TTC549 (cell line): ENCODE measurements at regions not wholly inside any gene's neighbourhood (a gene's known extent, or its start where the extent isn't known, plus 50 kb on each side); places are given as distances from the start of the nearest gene placed in this dataset.
"Not testable (repeated sequence)": the region's sequence is repeated elsewhere in the genome, so short reads cannot be mapped to it uniquely, and the experiment has no call there.

Experiments
- FAIRE-seq: peaks from 2 replicates; lab custom pipeline; 2012; peaks lifted over from hg19 to GRCh38; lab: Jason Lieb, UNC

DNA sequence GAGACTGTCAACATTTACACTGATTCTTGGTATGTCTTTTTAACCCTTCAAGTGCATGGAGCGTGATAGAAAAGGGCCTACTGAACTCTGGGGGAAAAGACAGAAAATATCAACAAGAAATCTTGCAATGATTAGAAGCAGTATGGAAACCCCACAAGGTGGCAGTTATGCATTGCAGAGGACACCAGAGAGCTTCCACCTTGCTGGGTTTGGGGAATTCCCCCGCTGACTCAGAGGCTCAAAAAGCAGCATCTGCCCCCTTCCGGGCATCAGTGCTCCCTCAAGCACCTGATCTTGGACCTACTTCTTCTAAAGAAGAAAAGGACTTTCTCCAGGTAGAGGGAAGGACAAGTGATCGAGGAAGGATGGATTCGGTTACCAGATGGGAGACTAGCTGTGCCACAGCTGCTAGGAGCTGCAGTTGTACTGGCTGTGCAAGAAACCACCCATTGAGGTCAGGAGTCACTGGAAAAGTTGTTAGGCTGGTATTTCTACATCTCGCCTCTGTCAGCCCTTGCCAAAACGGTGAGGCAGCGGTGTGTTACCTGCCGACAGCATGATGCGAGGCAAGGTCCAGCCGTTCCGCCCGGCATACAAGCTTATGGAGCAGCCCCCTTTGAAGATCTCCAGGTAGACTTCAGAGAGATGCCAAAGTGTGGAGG, 102.8 kb upstream of the OSBPL11 start:
- not testable (repeated sequence) for FAIRE-seq

DNA sequence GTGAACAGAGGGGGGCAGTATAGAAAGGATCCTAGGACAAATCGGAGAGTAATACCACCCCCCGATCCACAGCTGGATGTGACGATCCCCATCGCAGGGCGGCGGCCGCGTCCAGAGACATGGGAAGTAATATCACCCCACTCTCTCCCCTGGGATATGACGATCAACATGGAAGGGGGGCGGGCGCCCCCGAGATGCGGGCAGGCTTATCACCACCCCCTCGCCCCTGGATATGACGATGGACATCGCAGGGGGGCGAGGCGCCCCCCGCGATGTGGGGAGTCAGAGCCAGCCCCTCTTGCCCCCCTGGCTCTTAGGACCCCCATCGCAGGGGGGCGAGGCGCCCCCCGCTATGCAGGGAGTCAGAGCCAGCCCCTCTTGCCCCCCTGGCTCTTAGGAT, 120.4 kb upstream of the OSBPL11 start:
- no peak for FAIRE-seq

DNA sequence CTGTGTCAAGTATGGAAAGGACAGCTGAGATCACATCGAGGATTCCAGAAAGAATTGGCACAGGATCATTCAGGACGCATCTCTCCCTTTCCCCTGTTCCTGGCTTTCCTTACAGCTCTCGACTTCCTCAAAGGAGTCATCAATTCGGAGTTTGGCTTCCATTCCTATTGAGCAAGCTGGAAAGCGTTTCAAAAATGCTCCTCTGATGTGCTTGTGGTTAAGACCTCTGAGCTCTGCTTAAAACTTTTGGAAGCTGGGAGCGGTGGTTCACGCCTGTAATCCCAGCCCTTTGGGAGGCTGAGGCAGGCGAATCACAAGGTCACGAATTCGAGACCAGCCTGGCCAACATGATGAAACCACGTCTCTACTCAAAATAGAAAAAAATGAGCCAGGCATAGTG, 136.9 kb upstream of the OSBPL11 start:
- FAIRE-seq: not testable (repeated sequence)

DNA sequence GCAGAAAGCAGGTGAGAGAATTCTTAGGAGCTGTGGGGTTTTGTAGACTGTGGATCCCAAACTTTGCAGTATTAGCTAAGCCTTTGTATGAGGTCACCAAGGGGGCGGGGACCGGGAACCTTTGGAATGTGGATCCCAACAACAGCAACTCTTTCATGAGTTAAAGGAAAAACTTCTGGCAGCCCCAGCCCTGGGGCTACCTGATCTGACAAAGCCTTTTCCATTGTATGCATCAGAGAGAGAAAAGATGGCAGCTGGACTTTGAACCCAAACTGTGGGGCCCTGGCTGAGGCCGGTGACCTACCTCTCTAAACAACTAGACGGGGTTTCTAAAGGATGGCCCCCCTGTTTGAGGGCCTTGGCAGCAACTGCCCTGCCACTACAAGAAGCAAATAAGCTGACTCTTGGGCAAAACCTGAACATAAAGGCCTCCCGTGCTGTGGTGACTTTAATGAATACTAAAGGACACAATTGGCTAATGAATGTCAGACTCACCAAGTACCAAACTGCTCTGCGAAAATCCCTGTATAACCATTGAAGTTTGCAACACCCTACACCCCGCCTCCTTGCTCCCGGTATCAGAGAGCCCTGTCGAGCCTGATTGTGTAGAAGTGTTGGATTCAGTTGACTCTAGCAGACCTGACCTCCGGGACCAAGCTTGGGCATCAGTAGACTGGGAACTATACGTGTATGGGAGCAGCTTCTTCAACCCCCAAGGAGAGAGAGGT, 146.9 kb upstream of the OSBPL11 start:
- not testable (repeated sequence) for FAIRE-seq

DNA sequence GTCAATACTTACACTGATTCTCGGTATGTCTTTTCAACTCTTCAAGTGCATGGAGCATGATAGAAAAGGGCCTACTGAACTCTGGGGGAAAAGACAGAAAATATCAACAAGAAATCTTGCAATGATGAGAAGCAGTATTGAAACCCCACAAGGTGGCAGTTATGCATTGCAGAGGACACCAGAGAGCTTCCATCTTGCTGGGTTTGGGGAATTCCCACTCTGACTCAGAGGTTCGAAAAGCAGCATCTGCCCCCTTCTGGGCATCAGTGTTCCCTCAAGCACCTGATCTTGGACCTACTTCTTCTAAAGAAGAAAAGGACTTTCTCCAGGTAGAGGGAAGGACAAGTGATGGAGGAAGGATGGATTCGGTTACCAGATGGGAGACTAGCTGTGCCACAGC, 147.5 kb upstream of the OSBPL11 start:
- not testable (repeated sequence) for FAIRE-seq

DNA sequence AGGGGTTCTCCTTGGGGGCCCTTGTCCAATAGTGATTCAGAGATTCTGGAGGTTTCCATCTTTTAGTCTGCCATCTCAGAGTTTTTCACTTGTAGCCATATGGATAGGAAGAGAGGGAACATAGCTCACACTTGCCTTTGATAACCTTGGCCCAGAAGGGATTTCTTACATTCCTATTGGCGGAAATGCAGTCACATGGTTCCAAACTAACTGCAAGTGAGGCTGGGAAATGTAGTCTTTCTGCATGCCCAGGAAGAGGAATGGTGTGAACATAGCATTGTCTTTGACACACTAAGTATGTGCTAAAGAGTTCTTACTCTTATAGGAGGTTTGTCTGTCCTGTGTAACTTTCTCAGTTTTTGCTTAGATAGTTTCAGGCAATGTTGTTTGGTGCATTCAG, 161.8 kb upstream of the OSBPL11 start:
- not testable (repeated sequence) for FAIRE-seq

DNA sequence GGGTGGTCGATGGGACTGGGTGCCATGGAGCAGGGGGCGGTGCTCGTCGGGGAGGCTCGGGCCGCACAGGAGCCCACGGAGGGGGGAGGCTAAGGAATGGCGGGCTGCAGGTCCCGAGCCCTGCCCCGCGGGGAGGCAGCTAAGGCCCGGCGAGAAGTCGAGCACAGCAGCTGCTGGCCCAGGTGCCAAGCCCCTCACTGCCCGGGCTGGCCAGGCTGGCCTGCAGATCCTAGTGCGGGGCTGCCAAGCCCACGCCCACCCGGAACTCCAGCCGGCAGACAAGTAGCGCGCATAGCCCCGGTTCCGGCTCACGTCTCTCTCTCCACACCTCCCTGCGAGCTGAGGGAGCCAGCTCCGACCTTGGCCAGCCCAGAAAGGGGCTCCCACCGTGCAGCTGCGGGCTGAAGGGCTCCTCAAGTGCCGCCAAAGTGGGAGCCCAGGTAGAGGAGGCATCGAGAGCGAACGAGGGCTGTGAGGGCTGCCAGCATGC, 163.4 kb upstream of the OSBPL11 start:
- FAIRE-seq: not testable (repeated sequence)

DNA sequence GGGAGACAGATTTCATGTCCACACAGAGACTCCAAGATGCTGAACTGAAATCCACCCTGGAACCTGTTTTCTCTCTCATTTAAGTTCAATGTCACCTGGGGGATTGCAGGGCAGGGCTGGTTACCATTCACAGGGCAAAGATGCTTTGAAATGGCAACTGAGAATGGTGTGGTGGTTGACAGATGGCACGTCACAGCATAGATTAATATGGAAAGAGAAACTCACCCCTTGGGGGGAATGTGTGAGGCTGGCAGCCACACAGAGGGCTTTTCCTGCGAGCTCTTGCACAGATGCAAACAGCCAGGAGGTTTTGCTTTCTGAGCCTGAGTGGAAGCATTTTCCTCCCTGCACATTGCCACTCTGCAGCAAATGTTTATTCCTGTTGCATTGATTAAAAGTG, 167.3 kb upstream of the OSBPL11 start:
- FAIRE-seq: not testable (repeated sequence)

DNA sequence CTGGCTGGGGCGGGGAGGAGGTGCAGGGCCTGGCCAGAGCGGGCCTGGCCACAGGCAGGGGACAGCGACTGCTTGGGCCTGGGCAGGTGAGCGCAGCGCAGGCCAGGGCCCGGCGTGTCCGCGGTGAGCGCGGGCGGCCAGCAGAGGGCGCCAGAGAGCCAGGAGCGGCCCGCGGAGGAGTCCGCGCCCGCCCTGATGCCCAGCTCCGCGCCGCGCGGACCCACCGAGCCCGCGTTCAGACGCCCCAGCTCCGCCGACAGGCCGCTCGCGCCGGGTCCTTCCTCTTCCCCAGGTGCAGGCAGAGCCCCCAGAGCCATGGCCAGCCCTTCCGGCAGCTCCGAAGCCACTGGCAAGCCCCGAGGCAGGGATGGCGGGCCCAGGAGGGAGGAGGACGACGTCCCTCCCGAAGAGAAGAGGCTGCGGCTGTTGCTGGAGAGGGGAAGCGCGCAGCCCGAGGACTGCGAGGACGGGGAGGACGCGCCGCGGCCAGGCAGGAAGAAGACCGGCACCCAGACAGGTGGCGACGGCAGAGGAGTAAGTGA, 171.1 kb upstream of the OSBPL11 start:
- FAIRE-seq: not testable (repeated sequence)

DNA sequence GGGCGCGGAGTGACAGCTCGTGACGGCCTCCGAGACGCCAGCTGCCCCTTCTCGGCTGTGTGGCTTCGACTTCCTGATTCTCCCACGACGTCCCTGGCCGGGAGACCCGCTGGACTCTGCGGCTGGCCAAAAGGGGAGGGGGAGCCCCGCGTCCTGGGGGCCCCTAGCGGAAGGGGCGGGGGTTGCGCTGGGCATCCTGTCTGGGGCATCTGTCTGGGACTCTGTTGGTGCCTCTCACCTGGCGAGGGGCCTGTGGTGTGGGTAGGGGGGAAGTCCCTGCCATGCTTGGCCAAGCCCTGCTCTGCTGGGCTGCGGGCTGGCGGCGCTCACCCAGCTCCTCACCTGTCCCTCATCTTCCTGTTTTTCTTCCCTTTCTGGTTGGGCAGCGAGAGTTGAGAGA, 171.6 kb upstream of the OSBPL11 start:
- FAIRE-seq: not testable (repeated sequence)

DNA sequence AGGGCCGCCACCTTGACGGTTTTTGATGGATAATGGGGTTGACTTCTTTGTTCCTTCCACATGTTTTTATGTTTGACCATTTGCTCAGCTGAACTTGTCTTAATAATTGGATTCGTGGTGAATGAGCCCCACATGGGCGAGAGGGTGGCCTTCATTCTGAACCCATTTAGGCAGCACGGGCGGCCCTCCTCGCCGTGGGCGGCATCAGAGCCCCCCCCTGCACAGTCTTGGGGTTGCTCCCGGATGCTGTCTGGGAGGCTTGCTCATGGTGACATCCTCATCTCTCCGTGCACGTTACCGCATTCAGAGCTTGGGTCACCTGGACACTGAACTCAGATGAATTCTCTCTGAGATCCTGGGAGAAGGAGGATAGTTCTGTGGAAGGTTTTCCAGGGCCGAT, 172.3 kb upstream of the OSBPL11 start:
- no peak for FAIRE-seq

DNA sequence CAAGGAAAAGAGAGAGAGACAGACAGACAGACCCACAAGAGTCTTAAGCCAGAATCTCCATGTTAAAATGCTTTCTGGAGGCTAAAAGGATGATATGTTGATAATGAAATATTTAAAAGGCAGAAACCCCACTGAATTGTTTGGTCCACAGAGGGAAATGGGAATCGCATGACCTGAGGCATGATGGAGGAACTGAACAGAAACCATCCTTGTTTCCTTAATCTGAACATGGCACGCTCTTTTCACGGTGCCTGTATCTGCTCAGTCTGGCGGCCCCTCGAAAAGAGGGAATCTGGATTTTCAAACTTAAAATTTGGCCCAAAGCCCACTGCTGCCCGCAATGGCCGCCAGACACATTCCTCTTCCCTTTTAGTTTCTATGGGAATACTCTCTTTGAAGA, 173.5 kb upstream of the OSBPL11 start:
- FAIRE-seq: not testable (repeated sequence)

DNA sequence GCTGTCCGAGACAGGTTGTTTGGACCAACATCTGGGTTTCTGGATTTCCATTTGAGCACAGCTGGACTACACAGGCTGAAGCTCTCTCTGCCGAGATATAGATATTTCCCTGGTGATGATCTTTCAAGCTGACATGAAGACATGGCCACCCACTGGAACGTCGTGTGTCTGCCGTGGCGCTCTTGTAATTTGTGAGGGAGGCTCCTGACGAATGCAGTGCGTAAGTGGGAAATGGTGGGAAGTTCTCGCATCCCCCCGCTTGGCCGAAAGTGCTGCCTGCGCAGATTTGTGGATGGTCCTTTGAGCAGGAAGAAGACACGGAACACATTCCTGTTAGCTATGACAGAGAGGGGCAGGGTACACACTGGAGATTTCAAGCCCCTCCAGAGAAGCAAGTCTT, 176.2 kb upstream of the OSBPL11 start:
- not testable (repeated sequence) for FAIRE-seq

DNA sequence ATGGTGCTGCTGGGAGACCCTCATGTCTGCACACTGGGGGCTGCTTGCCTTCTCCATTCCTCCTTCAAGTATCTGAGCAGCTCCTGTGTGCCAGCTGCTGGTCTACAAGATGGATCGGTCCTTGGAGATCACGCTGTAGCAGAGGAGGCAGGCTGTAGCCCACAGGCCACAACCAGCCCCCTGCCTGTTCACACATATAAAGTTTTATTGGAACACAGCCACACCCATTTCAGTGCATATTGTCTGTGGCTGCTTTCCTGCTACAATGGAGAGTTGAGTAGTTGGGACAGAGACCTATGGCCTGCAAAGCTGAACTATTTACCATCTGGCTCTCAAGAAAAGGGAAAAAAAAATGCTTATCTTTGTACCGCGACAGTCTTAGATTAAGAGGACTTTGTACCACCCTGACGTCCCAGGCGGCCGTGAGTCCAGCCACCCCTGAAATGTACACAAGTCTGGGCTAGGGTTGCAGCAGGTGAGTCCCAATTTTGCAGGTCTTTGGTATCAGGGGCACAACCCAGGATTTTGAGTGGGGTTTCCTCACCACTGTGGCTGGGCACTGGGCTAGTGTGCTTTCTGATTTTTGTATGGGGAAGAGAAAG, 179.2 kb upstream of the OSBPL11 start:
- FAIRE-seq: not testable (repeated sequence)

DNA sequence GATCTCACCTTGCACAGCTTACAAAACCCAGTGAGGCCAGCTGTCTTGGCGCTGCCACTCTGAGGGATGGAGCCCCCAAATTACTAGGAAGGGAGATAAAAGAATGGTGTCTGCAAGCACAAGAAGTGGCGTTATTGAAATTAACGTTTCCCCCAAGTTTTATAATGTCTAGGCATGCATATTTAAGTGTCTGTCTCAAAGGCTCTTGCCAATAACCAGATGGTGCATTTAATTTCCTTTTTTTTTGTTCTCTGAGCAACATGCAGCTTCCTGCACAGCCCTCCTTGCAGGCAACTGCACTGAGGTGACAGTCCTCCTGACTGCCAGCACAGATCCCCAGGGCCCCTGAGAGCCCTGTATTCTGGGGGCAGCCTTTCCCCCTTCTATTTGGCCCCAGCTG, 179.8 kb upstream of the OSBPL11 start:
- not testable (repeated sequence) for FAIRE-seq

DNA sequence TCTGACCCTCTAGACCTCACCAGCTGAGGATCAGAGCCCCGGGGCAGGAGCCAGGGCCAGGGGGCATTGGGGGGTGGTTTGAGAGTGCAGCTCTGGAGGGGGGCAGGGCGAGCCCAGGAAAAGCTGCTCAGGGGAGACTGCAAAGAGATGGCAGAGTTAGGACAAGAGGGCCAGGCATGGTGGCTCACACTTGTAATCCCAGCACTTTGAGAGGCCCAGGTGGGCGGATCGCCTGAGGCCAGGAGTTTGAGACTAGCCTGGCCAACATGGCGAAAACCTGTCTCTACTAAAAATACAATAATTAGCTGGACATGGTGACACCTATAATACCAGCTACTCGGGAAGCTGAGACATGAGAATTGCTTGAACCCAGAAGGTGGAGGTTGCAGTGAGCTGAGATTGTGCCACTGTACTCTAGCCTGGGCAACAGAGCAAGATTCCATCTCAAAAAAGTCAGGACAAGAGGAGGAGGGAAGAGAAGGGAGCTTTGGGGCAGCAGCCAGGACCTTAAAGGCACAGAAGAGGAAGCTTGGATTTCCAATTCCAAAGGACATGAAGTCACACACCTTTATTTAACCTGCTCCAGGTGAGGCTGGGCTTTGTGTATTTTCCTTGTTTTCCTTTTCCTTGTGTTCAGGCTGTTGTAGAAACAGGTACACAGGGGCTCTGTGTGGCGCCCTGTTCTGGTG, 180.5 kb upstream of the OSBPL11 start:
- not testable (repeated sequence) for FAIRE-seq

DNA sequence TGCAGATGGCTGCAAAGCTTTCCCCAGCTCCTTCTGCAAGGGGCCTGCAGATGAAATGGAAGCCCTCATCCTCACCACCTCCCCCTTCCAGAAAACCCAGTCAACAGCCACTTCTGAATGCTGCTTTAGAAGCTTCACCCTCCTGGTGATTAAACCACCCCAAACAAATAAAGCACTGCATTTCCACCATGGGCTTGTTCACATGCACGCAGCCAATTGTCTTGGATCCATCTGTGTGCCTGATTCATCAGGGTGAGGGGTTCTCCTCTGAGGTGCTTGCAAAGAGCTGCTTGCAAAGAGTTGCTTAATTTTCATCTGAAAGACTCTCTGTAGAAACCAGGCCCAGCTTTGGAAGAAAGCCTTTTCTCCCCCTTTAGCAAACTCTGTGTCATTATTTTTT, 184.0 kb upstream of the OSBPL11 start:
- FAIRE-seq: not testable (repeated sequence)

DNA sequence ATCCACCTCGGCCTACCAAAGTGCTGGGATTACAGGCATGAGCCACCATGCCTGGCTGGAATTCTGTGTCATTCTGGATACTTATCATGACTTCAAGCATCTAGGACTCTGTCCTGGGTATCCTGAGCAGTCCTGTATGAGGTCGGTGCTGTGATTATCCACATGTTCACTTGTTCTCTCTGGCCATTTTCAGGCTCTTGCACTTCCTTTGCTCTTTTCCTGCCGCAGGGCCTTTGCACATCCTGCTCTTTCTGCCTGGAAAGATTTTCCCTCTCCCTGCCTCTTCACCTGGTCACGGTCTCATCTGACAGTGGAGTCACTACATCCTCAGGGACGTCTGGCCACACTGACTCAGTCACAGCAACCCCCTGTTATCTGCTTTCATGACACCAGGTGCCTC, 184.6 kb upstream of the OSBPL11 start:
- FAIRE-seq: not testable (repeated sequence)

DNA sequence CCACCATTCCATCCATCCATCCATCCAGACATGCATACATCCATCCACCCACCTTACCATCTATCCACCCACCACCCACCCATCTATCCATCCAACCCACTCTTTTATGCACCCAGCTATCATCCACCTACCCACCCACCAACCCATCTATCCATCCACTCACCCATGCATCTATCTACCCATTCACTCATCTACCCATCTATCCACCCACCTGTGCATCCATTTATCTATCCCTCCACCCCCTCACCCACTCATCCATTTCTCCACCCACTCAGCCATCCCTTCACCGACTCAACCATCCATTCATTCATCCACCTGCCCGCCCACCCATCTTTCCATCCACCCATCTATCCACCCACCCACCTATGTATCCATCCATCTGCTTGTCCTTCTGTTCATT, 186.4 kb upstream of the OSBPL11 start:
- not testable (repeated sequence) for FAIRE-seq

DNA sequence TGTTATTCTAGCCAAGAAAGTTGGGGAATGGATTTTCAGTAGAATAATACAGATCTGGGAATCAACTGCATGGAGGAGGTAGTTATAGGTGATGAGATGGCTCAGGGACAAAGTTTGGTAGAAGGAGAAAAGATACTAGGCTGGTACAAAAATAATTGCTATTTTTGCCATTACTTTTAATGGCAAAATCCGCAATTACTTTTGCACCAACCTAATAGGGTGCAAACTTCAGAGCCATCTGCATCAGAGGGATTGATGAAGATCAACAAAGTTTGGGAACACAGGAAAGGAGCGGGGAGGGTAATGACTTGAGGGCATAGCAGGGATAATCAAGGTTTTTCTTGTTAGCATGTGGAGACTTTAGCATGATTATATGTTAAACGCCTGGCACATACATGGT, 178.7 kb upstream of the ROPN1B start:
- not testable (repeated sequence) for FAIRE-seq

DNA sequence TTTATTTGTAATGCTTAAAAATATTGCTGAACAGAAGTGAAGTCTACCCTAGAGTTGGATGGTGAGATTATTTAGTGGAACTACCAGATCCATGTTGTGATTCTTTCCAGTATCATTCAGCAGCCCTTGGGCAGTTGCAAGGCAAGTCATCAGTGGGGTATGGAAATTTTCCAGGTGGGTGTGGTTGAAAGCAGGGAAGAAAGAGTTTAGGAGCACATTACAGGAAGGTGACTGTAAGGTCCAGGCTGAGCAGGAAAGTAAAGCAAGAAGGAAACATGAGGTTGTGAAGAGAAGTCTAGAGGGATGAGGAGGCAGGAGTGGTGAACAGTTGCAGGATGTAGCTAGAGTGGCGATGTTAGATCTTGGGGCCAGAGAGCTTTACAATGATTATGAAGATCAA, 178.0 kb upstream of the ROPN1B start:
- FAIRE-seq: not testable (repeated sequence)

DNA sequence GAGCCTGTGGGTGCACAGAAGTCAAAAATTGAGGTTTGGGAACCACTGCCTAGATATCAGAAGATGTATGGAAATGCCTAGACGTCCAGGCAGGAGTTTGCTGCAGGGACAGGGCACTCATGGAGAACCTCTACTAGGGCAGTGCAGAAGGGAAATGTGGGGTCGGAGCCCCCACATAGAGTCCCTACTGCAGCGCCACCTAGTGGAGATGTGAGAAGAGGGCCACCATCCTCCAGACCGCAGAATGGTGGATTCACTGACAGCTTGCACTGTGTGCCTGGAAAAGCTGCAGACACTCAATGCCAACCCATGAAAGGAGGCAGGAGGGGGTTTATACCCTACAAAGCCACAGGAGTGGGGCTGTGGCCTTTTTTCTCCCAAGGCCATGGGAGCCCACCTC, 159.0 kb upstream of the ROPN1B start:
- not testable (repeated sequence) for FAIRE-seq
